WTC11 (cell line): ENCODE measurements at regions not wholly inside any gene's neighbourhood (a gene's known extent, or its start where the extent isn't known, plus 50 kb on each side); places are given as distances from the start of the nearest gene placed in this dataset.
"Not testable (repeated sequence)": the region's sequence is repeated elsewhere in the genome, so short reads cannot be mapped to it uniquely, and the experiment has no call there.

Experiments used
- ATAC-seq: fragments of 200-7000 bp; cut with Tn5 transposase; 2 replicates; pipeline ENCODE4 v1.10.0; 2021; ENCODE audit warnings: mild to moderate bottlenecking, moderate library complexity
- CTCF ChIA-PET: fragments of 300-600 bp; sonication (Branson Sonifier 250); formaldehyde crosslinking; loops from one replicate; lab custom pipeline; 2021; ENCODE audit warnings: antibody characterized with exemption; lab: Charles Lee
- POLR2A ChIA-PET: fragments of 350-600 bp; sonication (Branson Sonifier 250); formaldehyde crosslinking; loops from one replicate; lab custom pipeline; 2021; ENCODE audit warnings: antibody characterized with exemption; lab: Charles Lee
- DNase-seq: peaks from one replicate; pipeline ENCODE4 v3.0.0; 2021; ENCODE audit warnings: low spot score
- H3K27ac Mint-ChIP-seq: 2 replicates; pipeline ENCODE4 v1.8.0; 2021; ENCODE audit warnings: mixed read lengths
- H3K27me3 Mint-ChIP-seq: 2 replicates; pipeline ENCODE4 v1.8.0; 2021; ENCODE audit warnings: low read depth, mild to moderate bottlenecking, moderate library complexity, mixed read lengths
- H3K36me3 Mint-ChIP-seq: 2 replicates; pipeline ENCODE4 v1.8.0; 2021; ENCODE audit warnings: mixed read lengths
- H3K4me1 Mint-ChIP-seq: 2 replicates; pipeline ENCODE4 v1.8.0; 2022; ENCODE audit warnings: mixed read lengths
- H3K4me3 Mint-ChIP-seq: 2 replicates; pipeline ENCODE4 v1.8.0; 2021; ENCODE audit warnings: mild to moderate bottlenecking, moderate library complexity, mixed read lengths
- H3K9me3 Mint-ChIP-seq: 2 replicates; pipeline ENCODE4 v1.8.0; 2021; ENCODE audit warnings: mixed read lengths
- ELF4 ChIP-seq: sonication (generic); formaldehyde crosslinking; IDR thresholded peaks from 2 replicates; pipeline ENCODE4 v1.8.1; 2022; ENCODE audit warnings: low read depth, mild to moderate bottlenecking, moderate library complexity, missing genetic modification reagents
- GTF2I ChIP-seq: fragments of 250-450 bp; sonication (Bioruptor Pico); conservative IDR thresholded peaks from 2 replicates; pipeline ENCODE4 v1.4.0; 2021; ENCODE audit warnings: mild to moderate bottlenecking
- NR2C2 ChIP-seq: sonication (generic); formaldehyde crosslinking; IDR thresholded peaks from 2 replicates; pipeline ENCODE4 v1.8.0; 2022; ENCODE audit warnings: mild to moderate bottlenecking, missing genetic modification reagents
- OVOL2 ChIP-seq: fragments of 250-450 bp; sonication (Bioruptor Pico); IDR thresholded peaks from 2 replicates; pipeline ENCODE4 v1.9.0; 2021; ENCODE audit warnings: mild to moderate bottlenecking, borderline replicate concordance
- ZMAT4 ChIP-seq: fragments of 250-450 bp; sonication (Bioruptor Pico); IDR thresholded peaks from 2 replicates; pipeline ENCODE4 v1.9.0; 2021; ENCODE audit warnings: mild to moderate bottlenecking
- ZNF121 ChIP-seq: sonication (generic); formaldehyde crosslinking; IDR thresholded peaks from 2 replicates; pipeline ENCODE4 v1.8.0; 2023; ENCODE audit warnings: missing genetic modification reagents
- TF ChIP-seq, protein P1 (sequence below): fragments of 250-450 bp; sonication (Bioruptor Pico); IDR thresholded peaks from 2 replicates; pipeline ENCODE4 v1.9.0; 2021; ENCODE audit warnings: mild to moderate bottlenecking
- TF ChIP-seq, protein P2 (sequence below): sonication (generic); formaldehyde crosslinking; IDR thresholded peaks from 2 replicates; pipeline ENCODE4 v1.8.1; 2023; ENCODE audit warnings: mild to moderate bottlenecking, missing genetic modification reagents, borderline replicate concordance
- TF ChIP-seq, protein P3 (sequence below): fragments of 250-450 bp; sonication (Bioruptor Pico); IDR thresholded peaks from 2 replicates; pipeline ENCODE4 v1.9.0; 2021; ENCODE audit warnings: moderate library complexity, mild to moderate bottlenecking, inconsistent platforms, borderline replicate concordance
- TF ChIP-seq, protein P4 (sequence below): sonication (generic); formaldehyde crosslinking; IDR thresholded peaks from 2 replicates; pipeline ENCODE4 v1.8.0; 2023; ENCODE audit warnings: mild to moderate bottlenecking, missing genetic modification reagents
- TF ChIP-seq, protein P5 (sequence below): fragments of 250-450 bp; sonication (Bioruptor Pico); IDR thresholded peaks from 2 replicates; pipeline ENCODE4 v2.1.2; 2022; ENCODE audit warnings: mild to moderate bottlenecking, moderate library complexity
- TF ChIP-seq, protein P6 (sequence below): sonication (generic); formaldehyde crosslinking; IDR thresholded peaks from 2 replicates; pipeline ENCODE4 v1.8.0; 2022; ENCODE audit warnings: mild to moderate bottlenecking, missing genetic modification reagents

DNA sequence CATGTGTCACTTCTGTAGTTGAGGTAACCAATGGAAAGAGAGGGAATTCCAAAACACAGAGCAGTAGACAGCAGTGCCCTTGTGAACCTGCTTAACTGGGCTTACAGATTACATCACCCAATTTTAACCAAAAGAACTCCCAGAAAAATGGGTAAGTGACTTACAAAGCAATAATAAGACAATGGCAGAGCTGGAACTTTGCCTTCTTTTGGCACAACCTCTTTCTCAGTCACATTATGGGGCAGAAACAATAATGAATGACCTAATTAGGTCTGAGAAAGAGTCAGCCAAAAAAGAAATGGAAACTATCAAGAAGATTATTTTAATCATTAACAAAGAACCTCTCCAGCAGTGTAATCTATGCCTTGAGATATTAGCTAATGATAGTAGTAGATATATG lies 146.5 kb downstream of the SPATA31D1 start:
- ATAC-seq = no peak
- TF ChIP-seq OVOL2 (CRISPR knock-in tag) = no peak
- TF ChIP-seq, protein P1, sequence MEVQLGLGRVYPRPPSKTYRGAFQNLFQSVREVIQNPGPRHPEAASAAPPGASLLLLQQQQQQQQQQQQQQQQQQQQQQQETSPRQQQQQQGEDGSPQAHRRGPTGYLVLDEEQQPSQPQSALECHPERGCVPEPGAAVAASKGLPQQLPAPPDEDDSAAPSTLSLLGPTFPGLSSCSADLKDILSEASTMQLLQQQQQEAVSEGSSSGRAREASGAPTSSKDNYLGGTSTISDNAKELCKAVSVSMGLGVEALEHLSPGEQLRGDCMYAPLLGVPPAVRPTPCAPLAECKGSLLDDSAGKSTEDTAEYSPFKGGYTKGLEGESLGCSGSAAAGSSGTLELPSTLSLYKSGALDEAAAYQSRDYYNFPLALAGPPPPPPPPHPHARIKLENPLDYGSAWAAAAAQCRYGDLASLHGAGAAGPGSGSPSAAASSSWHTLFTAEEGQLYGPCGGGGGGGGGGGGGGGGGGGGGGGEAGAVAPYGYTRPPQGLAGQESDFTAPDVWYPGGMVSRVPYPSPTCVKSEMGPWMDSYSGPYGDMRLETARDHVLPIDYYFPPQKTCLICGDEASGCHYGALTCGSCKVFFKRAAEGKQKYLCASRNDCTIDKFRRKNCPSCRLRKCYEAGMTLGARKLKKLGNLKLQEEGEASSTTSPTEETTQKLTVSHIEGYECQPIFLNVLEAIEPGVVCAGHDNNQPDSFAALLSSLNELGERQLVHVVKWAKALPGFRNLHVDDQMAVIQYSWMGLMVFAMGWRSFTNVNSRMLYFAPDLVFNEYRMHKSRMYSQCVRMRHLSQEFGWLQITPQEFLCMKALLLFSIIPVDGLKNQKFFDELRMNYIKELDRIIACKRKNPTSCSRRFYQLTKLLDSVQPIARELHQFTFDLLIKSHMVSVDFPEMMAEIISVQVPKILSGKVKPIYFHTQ (CRISPR knock-in tag) = no peak
- TF ChIP-seq, protein P2, sequence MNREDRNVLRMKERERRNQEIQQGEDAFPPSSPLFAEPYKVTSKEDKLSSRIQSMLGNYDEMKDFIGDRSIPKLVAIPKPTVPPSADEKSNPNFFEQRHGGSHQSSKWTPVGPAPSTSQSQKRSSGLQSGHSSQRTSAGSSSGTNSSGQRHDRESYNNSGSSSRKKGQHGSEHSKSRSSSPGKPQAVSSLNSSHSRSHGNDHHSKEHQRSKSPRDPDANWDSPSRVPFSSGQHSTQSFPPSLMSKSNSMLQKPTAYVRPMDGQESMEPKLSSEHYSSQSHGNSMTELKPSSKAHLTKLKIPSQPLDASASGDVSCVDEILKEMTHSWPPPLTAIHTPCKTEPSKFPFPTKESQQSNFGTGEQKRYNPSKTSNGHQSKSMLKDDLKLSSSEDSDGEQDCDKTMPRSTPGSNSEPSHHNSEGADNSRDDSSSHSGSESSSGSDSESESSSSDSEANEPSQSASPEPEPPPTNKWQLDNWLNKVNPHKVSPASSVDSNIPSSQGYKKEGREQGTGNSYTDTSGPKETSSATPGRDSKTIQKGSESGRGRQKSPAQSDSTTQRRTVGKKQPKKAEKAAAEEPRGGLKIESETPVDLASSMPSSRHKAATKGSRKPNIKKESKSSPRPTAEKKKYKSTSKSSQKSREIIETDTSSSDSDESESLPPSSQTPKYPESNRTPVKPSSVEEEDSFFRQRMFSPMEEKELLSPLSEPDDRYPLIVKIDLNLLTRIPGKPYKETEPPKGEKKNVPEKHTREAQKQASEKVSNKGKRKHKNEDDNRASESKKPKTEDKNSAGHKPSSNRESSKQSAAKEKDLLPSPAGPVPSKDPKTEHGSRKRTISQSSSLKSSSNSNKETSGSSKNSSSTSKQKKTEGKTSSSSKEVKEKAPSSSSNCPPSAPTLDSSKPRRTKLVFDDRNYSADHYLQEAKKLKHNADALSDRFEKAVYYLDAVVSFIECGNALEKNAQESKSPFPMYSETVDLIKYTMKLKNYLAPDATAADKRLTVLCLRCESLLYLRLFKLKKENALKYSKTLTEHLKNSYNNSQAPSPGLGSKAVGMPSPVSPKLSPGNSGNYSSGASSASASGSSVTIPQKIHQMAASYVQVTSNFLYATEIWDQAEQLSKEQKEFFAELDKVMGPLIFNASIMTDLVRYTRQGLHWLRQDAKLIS (CRISPR knock-in tag) = no peak
- no peak for TF ChIP-seq ELF4 (CRISPR knock-in tag)
- TF ChIP-seq, protein P3, sequence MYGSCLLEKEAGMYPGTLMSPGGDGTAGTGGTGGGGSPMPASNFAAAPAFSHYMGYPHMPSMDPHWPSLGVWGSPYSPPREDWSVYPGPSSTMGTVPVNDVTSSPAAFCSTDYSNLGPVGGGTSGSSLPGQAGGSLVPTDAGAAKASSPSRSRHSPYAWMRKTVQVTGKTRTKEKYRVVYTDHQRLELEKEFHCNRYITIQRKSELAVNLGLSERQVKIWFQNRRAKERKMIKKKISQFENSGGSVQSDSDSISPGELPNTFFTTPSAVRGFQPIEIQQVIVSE = no peak
- TF ChIP-seq, protein P4, sequence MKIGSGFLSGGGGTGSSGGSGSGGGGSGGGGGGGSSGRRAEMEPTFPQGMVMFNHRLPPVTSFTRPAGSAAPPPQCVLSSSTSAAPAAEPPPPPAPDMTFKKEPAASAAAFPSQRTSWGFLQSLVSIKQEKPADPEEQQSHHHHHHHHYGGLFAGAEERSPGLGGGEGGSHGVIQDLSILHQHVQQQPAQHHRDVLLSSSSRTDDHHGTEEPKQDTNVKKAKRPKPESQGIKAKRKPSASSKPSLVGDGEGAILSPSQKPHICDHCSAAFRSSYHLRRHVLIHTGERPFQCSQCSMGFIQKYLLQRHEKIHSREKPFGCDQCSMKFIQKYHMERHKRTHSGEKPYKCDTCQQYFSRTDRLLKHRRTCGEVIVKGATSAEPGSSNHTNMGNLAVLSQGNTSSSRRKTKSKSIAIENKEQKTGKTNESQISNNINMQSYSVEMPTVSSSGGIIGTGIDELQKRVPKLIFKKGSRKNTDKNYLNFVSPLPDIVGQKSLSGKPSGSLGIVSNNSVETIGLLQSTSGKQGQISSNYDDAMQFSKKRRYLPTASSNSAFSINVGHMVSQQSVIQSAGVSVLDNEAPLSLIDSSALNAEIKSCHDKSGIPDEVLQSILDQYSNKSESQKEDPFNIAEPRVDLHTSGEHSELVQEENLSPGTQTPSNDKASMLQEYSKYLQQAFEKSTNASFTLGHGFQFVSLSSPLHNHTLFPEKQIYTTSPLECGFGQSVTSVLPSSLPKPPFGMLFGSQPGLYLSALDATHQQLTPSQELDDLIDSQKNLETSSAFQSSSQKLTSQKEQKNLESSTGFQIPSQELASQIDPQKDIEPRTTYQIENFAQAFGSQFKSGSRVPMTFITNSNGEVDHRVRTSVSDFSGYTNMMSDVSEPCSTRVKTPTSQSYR (CRISPR knock-in tag) = no peak
- TF ChIP-seq ZNF121 (CRISPR knock-in tag) = no peak
- TF ChIP-seq, protein P5, sequence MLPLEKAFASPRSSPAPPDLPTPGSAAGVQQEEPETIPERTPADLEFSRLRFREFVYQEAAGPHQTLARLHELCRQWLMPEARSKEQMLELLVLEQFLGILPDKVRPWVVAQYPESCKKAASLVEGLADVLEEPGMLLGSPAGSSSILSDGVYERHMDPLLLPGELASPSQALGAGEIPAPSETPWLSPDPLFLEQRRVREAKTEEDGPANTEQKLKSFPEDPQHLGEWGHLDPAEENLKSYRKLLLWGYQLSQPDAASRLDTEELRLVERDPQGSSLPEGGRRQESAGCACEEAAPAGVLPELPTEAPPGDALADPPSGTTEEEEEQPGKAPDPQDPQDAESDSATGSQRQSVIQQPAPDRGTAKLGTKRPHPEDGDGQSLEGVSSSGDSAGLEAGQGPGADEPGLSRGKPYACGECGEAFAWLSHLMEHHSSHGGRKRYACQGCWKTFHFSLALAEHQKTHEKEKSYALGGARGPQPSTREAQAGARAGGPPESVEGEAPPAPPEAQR = no peak
- TF ChIP-seq, protein P6, sequence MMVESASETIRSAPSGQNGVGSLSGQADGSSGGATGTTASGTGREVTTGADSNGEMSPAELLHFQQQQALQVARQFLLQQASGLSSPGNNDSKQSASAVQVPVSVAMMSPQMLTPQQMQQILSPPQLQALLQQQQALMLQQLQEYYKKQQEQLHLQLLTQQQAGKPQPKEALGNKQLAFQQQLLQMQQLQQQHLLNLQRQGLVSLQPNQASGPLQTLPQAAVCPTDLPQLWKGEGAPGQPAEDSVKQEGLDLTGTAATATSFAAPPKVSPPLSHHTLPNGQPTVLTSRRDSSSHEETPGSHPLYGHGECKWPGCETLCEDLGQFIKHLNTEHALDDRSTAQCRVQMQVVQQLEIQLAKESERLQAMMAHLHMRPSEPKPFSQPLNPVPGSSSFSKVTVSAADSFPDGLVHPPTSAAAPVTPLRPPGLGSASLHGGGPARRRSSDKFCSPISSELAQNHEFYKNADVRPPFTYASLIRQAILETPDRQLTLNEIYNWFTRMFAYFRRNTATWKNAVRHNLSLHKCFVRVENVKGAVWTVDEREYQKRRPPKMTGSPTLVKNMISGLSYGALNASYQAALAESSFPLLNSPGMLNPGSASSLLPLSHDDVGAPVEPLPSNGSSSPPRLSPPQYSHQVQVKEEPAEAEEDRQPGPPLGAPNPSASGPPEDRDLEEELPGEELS (CRISPR knock-in tag) = no peak
- TF ChIP-seq ZMAT4 (CRISPR knock-in tag) = no peak
- TF ChIP-seq NR2C2 (CRISPR knock-in tag) = no peak
- no peak for TF ChIP-seq GTF2I (CRISPR knock-in tag)
- TF ChIP-seq, all 79 proteins: peak for 0
- peaks cover 8% of the 10 kb centered on the region; the same call in 1 of the 2 replicates for H3K4me1 Mint-ChIP-seq
- ChIA-PET CTCF (no interaction called here), POLR2A (no interaction called here)
- H3K27me3 Mint-ChIP-seq = no peaks in the 10 kb centered on the region; the same call in 1 of the 2 replicates
- peaks cover 9% of the 10 kb centered on the region for H3K36me3 Mint-ChIP-seq
- H3K9me3 Mint-ChIP-seq = peaks cover 18% of the 10 kb centered on the region
- no peak for DNase-seq
- no peak overlapping the region for H3K4me3 Mint-ChIP-seq
- no peak overlapping the region for H3K27ac Mint-ChIP-seq

- DNase-seq, CTCF ChIA-PET, H3K27me3 Mint-ChIP-seq, H3K27ac Mint-ChIP-seq, H3K4me1 Mint-ChIP-seq, H3K4me3 Mint-ChIP-seq, POLR2A ChIA-PET, ATAC-seq, H3K36me3 Mint-ChIP-seq: not testable (repeated sequence)
- H3K9me3 Mint-ChIP-seq = peaks cover 21% of the 10 kb centered on the region
These were observed 149.5 kb downstream of the SPATA31D1 start for GRCh38 chr9:82138081-82138480.
